Upper lobe of left lung (tissue), 4 donors: ENCODE measurements at regions not wholly inside any gene's neighbourhood (a gene's known extent, or its start where the extent isn't known, plus 50 kb on each side); places are given as distances from the start of the nearest gene placed in this dataset.

Experiments
- CTCF ChIP-seq, 6 experiments: fragments of 450-650 bp in 4 of 6; fragments of 200-600 bp in 2 of 6; sonication (generic) in 2 of 6; IDR thresholded peaks; one replicate each; pipeline ENCODE4 v1.5.1; 2016 to 2019; ENCODE audit warnings: antibody characterized with exemption in 6 of 6
- EP300 ChIP-seq, 4 donors: sonication (generic); formaldehyde crosslinking; IDR thresholded peaks; one replicate each; pipeline ENCODE4 v1.5.1; 2017; ENCODE audit warnings: antibody characterized with exemption in 4 of 4, control low read depth in 2 of 4
- POLR2A ChIP-seq, 4 donors: fragments of 450-650 bp; IDR thresholded peaks; one replicate each; pipeline ENCODE4 v1.5.1; 2016 to 2017; ENCODE audit warnings: antibody characterized with exemption in 4 of 4, mild to moderate bottlenecking in 2 of 4

GRCh38 chr4:131113273-131113672, 2017.3 kb downstream of the C4orf33 start:
- TF ChIP-seq CTCF (IDR thresholded peaks at IDR 0.05) (no peak), POLR2A (IDR thresholded peaks at IDR 0.05) (no peak), EP300 (IDR thresholded peaks at IDR 0.05) (no peak)
